Embryonic facial prominence (tissue), 1 donor: ENCODE measurements at regions not wholly inside any gene's neighbourhood (a gene's known extent, or its start where the extent isn't known, plus 50 kb on each side); places are given as distances from the start of the nearest gene placed in this dataset.

Experiments used
- DNase-seq: peaks from one replicate; pipeline ENCODE4 v3.0.0-alpha.2; 2016; ENCODE audit errors: extremely low spot score

GRCh38 chr13:74084375-74084935 lies 49.7 kb downstream of the KLF12 start:
- no peak for DNase-seq

- no peak for DNase-seq
Observed at GRCh38 chr13:74082741-74083160, 51.5 kb downstream of the KLF12 start.

GRCh38 chr13:74080762-74081161 lies 53.4 kb downstream of the KLF12 start:
- no peak for DNase-seq

- DNase-seq: no peak
Observed at GRCh38 chr13:74077792-74078191, 56.4 kb downstream of the KLF12 start.

GRCh38 chr13:74077375-74077774 lies 56.8 kb downstream of the KLF12 start:
- DNase-seq: no peak

GRCh38 chr13:74074723-74075122 lies 59.5 kb downstream of the KLF12 start:
- DNase-seq: no peak

- no peak for DNase-seq
Observed at GRCh38 chr13:74073274-74073673, 60.9 kb downstream of the KLF12 start.

- no peak for DNase-seq
Observed at GRCh38 chr13:74070513-74070912, 63.7 kb downstream of the KLF12 start.

GRCh38 chr13:74070065-74070464 lies 64.1 kb downstream of the KLF12 start:
- DNase-seq: no peak

GRCh38 chr13:74068471-74068870 lies 65.7 kb downstream of the KLF12 start:
- DNase-seq: no peak

- no peak for DNase-seq
Observed at GRCh38 chr13:74067818-74068217, 66.4 kb downstream of the KLF12 start.

- DNase-seq: no peak
Observed at GRCh38 chr13:74066937-74067336, 67.3 kb downstream of the KLF12 start.

- DNase-seq: no peak
Observed at GRCh38 chr13:74064805-74065312, 69.3 kb downstream of the KLF12 start.

GRCh38 chr13:74063533-74064100 lies 70.6 kb downstream of the KLF12 start:
- no peak for DNase-seq

- DNase-seq: no peak
Observed at GRCh38 chr13:74062933-74063332, 71.3 kb downstream of the KLF12 start.

- DNase-seq: no peak
Observed at GRCh38 chr13:74061926-74062595, 72.1 kb downstream of the KLF12 start.

GRCh38 chr13:74056801-74057542 lies 77.2 kb downstream of the KLF12 start:
- no peak for DNase-seq

- DNase-seq: no peak
Observed at GRCh38 chr13:74052402-74052928, 81.7 kb downstream of the KLF12 start.

GRCh38 chr13:74048756-74049155 lies 85.4 kb downstream of the KLF12 start:
- DNase-seq: no peak

- DNase-seq: no peak
Observed at GRCh38 chr13:74047931-74048600, 86.1 kb downstream of the KLF12 start.

- no peak for DNase-seq
Observed at GRCh38 chr13:74046431-74046830, 87.8 kb downstream of the KLF12 start.

GRCh38 chr13:74045583-74045982 lies 88.6 kb downstream of the KLF12 start:
- no peak for DNase-seq
